ENCODE measurements at regions not wholly inside any gene's neighbourhood (a gene's known extent, or its start where the extent isn't known, plus 50 kb on each side); places are given as distances from the start of the nearest gene placed in this dataset.

- TF ChIP-seq RBM17 (IDR thresholded peaks at IDR 0.05; ENCODE audit: borderline replicate concordance, low read depth, low read length) (no peak), POLR2G (IDR thresholded peaks at IDR 0.05; ENCODE audit: low read depth, low read length) (no peak)
Observed at GRCh38 chr7:91357901-91358300, 93.7 kb downstream of the FZD1 start (continued).

- CTCF ChIA-PET (ENCODE audit: low intra/inter-chr PET ratio) = no interaction called here
- TF ChIP-seq FUS (optimal IDR thresholded peaks at IDR 0.05; ENCODE audit: low read depth, low read length) = no peak
- no peak for TF ChIP-seq ZBTB49 (CRISPR knock-in tag; IDR thresholded peaks at IDR 0.05; ENCODE audit: borderline replicate concordance)
- TF ChIP-seq TSHZ1 (CRISPR knock-in tag; IDR thresholded peaks at IDR 0.05) = no peak
- TF ChIP-seq CREB3 (tag; conservative IDR thresholded peaks at IDR 0.05; ENCODE audit: low read depth) = no peak
- no peak for TF ChIP-seq SMARCB1 (IDR thresholded peaks at IDR 0.05; ENCODE audit: insufficient read length, low read depth)
- no peak for TF ChIP-seq RFX7 (CRISPR knock-in tag; IDR thresholded peaks at IDR 0.05)
- TF ChIP-seq SP1 (CRISPR knock-in tag; IDR thresholded peaks at IDR 0.05) = no peak
- TF ChIP-seq RFX5 (IDR thresholded peaks at IDR 0.05; ENCODE audit: low read depth, low read length) = no peak
- no peak for TF ChIP-seq MLX (CRISPR knock-in tag; conservative IDR thresholded peaks at IDR 0.05)
Observed at GRCh38 chr7:91358303-91358702, 94.1 kb downstream of the FZD1 start.

More at GRCh38 chr7:91358303-91358702, 94.1 kb downstream of the FZD1 start:
- in situ Hi-C loops (cut with MboI) (no loop called here), intact Hi-C loops (cut with micrococcal nuclease) (no loop called here)
- H3K4me3 ChIP-seq = no peak overlapping the region
- no peaks in the 10 kb centered on the region for H4K20me1 ChIP-seq (replicated peaks; ENCODE audit: control insufficient read depth, insufficient read depth, low read length)
- no peaks in the 10 kb centered on the region for H3K36me3 ChIP-seq (ENCODE audit: control insufficient read depth, insufficient read depth, low read length)
- BruUV-seq (replicated peaks) = no TSS peak
- POLR2A ChIA-PET = interaction anchor here (0.9 kb wide), 1 partner anchor 665 kb away, joined by 3 read pairs; no protein-coding TSS in a partner anchor
- no peaks in the 10 kb centered on the region for H3K9me1 ChIP-seq (ENCODE audit: control insufficient read depth, insufficient read depth, low read length)
- H3K9ac ChIP-seq (ENCODE audit: insufficient read depth in 1 of 2, low read depth in 2 of 2, low read length in 2 of 2) = no peak overlapping the region
- no peaks in the 10 kb centered on the region for H3K79me2 ChIP-seq (ENCODE audit: control insufficient read depth, insufficient read depth, low read length)
- H2AFZ ChIP-seq (ENCODE audit: low read depth, low read length) = no peak overlapping the region
- no peaks in the 10 kb centered on the region for H3K27me3 ChIP-seq (ENCODE audit: control insufficient read depth in 2 of 2, insufficient read depth in 2 of 2, low read length in 2 of 2)
- no peak for ATAC-seq
- H3K4me1 ChIP-seq (replicated peaks in 1 of 2; ENCODE audit: control insufficient read depth in 2 of 2, insufficient read depth in 2 of 2, low read length in 2 of 2) = no peaks in the 10 kb centered on the region
- no peak for DNase-seq (ENCODE audit: extremely low read depth in 1 of 4, low spot score in 3 of 4)
- WGBS (ENCODE audit: insufficient coverage, low coverage, missing lambda C conversion rate) = 2% methylated on average over 2 of the region's 2 CpGs
- H3K4me2 ChIP-seq (ENCODE audit: insufficient read depth, low read length) = no peak overlapping the region
- H3K27ac ChIP-seq (ENCODE audit: extremely low read depth, low read depth, low read length) = no peak overlapping the region
- no peak for FAIRE-seq
- no peaks in the 10 kb centered on the region for H3K9me3 ChIP-seq (replicated peaks; ENCODE audit: control insufficient read depth, insufficient read depth, low read depth, low read length)
